ENCODE measurements at regions not wholly inside any gene's neighbourhood (a gene's known extent, or its start where the extent isn't known, plus 50 kb on each side); places are given as distances from the start of the nearest gene placed in this dataset.

DNA sequence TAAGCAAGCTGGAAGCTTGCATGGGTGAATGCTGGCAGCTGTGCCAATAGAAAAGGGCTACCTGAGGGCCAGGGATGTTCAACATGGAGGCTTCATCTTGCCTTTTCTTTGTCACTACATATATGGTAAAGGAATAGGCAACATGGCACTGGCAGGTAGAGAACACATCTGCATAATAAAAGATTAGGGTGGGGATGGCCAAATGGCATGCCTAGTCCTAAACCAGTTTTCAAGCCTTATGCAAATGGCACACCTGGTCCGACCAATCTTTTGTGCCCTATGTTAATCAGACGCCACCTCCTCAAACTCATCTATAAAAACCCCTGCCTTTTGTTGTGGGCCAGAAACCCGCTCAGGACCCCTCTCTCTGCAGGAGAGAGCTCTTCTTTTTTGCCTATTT is 216.8 kb upstream of the PROK2 start:
- DNase-seq: no peak

DNA sequence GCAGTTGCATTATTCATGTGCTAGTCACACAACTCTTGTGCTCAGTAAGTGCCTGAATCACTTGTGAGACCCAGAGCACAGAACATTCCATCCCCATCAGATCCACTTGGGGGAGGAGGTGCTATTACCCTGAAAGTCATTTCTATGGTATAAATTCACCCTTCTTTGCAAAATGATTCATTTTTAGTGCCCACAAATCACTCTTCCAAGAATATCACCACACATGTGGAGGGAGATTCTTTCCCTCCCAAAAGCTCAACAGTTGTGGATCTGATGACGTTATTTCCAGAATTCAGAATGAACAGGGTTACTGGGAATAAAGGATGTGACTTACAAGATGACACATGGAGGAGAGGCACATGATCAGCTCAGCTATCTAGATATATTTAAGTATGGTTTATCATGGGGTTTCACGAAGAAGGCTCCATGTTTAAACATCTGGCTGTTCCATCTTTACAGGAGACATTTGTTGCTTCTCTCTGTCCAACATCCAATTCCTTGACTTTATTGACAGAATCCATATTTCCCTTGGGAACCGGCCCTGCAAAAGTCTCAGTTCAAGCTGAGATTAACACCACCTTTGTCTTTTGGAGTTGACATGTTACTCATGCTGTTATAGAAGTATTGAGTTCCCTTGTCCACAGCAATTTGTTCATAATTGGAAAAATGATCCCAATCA is 214.2 kb upstream of the PROK2 start:
- DNase-seq: no peak

DNA sequence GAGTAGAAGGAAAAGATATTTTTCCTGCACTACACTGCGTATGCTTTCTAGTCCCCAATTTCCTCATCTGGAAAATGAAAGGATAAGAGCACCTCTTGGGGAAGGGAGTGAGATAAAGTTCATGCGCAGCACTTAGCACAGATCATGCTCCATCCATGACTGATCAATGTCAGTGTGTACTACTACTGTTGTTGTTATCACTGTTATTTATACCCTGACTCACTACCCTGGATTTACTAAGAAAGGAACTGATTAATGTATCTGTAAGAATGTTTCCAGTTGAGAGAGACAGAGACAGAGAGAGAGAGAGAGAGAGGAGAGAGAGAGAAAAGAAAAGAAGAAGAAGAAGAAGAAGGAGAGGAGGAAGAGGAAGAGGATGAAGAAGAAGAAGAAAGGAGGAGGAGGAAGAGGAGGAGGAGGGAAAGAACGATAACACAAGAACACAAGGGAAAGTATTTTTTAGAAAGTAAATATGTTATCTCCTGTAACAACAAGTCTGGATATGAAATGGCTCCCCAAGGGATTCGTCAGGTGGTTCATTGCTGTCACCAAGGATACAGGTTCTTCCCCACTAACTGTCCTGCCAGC is 212.2 kb upstream of the PROK2 start:
- no peak for DNase-seq

DNA sequence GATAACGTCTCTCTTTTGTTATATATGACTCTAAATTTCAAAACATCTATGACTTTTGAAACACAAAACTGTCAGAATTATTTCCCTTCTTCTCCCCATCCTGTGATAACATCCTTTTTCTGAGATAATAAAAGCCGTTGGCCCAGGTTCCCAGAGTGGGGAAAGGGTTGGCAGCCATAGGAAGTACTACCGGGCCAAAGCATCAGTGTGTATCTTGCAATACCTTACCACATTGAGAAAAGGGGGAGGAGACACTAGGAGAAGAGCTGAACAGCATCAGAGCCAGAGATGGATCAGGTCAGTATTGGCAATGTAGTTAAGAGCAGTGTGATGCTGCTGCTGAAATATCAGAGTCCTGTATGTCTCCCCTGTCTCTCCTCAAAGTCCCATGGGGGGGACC is 210.0 kb upstream of the PROK2 start:
- peak; percentile 51 to 58 for DNase-seq

DNA sequence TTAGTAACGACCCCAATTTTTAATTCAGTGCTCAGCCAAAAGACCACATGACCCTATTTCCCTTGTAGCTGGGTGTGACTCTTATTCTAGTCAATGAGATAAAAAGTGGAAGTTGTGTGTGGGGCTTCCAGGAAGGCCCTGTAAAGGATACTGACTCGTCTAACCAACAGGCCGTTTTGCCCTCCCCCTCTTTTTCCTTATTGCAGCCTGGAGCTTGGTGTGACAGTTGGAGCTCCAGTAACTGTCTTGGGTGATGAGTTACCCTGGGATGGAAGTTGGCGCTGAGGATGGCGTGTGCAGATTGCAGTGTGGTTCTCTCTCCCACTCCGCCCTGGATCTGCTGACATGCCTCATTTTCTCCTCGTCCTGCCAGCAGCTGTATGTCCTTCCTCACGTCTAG is 209.3 kb upstream of the PROK2 start:
- DNase-seq: peak; percentile 69 to 72

DNA sequence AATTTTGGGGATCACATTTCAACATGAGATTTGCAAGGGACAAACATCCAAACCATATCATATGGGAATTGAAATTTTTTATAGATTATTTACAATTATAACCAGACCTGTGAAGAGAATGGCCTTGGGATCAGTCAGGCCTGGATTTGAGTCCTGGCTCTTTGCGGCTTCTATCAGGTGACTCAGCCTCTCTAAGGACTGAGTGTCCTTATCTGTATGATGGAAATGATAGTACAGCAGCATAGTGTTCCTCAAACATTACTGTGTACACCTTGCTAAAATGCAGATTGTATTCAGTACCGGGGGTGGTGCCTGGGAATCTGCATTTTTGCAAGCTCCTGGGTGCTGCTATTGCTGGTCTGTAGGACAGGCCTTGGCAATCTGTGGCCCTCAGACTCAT is 206.7 kb upstream of the PROK2 start:
- DNase-seq: no peak

DNA sequence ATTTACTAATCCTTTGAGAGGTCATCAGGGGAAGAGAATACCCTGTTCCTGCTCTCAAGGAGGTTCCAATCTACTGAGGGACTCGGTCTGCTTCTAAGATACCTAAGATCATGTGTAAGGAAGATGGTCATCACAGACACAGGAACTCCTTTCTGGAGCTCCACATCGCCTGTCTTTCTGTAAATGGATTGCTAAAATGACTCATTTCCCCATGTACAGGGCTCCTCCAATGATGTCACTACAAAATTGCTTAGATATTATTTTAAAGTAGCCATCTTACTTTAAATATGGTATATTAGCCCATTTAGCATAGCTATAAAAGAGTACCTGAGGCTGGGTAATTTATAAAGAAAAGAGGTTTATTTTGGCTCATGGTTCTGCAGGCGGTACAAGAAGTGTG is 206.1 kb upstream of the PROK2 start:
- no peak for DNase-seq

DNA sequence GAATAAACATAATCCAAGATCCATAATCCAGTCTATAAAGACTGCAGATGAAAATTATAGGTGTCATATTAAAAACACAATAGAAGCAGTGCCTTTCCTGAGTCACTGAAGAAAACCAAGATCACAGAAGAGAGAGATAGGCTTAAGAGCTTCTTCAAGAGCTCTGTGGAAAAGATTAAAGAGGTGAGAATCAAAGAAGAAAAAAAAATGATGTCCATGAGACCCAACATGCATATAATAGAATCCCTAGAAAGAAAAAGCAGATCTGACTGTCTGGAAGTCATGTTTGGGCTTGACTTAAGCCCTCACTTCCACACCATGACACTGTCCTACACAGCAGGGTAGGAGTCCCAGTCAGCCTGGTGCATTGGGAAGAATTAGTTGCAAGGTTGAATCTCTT is 205.6 kb upstream of the PROK2 start:
- DNase-seq: no peak

DNA sequence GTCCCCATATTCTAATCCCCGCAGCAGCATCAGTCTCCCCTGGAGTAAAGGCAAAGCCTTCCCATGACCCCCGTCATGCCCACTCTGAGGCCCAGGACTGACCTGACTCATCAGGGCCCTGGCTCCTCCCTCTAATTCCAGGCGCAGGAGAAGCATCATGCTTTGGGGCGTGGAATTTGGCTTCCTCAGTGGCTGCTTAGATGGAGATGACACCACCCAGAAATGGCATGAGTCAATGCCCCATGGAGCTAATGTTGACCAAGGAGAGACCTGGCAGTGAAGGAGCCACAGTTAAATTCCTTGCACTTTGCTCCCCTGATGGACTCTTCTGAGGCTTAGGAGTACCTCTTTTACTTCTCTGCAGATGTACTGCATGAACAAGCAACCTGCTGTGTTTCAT is 204.2 kb upstream of the PROK2 start:
- peak in 1 of 2 donors; percentile 56 for DNase-seq

DNA sequence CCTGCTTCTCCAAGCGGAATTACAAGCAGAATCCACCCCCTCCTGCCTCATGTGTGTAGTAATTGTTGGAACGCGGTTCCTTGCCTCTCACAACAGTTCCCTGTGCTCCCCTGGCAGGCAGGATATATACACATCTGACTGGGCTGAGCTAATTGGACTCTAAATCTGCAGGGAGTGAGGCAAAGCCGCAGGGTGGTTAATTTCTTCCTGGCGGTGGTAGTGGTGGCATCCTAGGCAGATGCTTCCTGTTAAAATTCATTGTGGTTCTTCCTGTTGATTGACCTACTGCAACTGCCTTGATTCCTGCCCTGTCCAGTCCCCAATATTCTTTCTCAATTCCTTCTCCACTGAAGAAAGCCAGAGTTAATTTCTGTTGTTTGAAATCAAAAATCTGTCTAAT is 202.9 kb upstream of the PROK2 start:
- peak in 1 of 2 donors; percentile 20 for DNase-seq

DNA sequence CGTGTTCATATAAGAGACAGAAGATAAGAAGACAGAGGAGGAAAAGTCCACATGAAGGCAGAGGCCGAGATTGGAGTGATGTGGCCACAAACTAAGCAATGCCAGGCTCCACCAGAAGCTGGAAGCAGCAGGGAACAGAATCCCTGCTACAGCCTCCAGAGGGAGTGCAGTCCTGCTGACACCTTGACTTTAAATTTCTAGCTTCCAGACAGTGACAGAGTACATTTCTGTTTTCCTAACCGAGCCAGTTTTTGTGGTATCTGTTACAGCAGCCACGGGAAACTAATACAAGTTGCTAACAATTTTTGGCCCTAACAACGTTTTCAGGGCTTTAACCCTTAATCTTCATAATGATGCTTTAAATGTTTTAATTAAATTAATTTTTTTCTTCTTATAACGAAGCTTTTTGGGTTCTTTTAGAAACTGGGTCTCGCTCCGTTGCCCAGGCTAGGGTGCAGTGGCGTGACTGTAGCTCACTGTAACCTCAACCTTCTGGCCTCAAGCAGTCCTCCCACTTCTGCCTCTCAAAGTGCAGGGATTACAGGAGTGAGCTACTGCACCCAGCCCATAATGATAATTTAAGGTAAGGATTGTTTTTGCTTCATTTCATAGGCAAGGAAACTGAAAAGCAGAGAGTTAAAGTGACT is 202.3 kb upstream of the PROK2 start:
- DNase-seq: no peak

DNA sequence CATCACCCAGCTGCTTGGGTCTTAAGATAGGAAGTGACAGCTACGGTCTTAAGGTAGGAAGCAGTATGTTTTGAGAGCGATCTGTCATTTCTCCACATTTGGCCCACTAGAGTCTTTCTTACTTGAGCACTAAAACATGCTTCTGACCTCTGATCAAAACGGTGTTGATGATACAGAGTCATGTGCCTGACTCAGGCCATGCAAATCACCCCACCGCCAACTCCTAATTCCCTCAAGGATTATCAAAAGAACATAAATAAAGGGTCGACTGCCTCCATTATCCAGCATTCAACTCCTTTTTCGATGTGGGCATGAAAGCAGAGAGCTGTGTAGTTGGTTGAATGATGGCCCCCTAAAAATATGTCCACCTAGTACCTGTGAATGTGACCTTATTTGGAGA is 201.7 kb upstream of the PROK2 start:
- DNase-seq: no peak

DNA sequence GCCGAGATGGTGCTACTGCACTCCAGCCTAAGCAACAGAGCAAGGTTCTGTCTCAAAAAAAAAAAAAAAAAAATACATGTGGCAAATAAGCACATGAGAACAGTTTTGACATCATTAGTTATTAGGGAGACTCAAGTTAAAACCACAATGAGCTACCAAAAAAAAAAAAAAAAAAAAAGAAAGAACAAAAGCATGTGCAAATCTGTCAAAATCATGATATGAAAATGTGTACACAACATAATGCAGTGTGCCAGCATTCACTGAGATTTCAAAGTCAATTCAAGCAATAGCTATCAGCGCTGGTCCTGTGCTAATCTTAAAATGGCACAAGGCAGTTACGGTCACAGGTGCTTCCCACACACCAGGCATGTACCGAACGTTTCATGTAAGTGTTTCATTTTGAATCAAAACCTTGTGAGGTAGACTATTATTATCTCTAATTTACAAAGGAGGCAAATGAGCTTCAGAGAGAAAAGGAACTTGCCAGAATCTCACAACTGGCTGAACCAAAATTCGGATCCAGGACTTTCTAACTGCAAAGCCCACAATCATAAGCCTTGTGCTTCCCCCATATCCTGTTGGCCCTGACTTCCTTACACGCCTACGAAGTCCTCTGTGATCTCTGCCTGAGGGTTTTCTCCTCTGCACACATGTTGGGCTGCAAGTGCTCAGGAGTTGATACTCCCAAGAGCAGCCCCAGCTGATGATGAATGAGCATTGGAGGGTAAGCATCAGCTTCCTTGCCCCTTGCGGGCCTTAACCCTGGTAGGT is 200.1 kb upstream of the PROK2 start:
- DNase-seq: peak; percentile 63 to 89

DNA sequence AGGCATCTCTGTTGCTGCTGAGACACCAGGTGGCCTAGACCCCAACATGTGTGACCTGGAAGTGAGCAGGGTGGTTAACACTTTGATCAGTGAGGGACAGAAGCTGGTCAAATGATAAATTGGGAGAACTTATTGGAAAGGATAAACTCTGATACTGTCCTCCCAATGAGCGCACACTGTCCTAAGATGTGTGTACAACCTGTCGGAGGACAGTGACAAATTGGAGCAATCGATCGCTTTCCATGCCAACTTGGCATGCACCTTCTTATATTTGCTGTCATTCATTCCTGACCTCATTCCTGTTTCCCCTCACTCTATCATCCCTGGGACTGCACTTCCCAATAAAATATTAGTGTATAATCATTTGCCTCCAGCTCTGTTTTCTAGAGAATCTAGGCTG is 198.7 kb upstream of the PROK2 start:
- DNase-seq: no peak

DNA sequence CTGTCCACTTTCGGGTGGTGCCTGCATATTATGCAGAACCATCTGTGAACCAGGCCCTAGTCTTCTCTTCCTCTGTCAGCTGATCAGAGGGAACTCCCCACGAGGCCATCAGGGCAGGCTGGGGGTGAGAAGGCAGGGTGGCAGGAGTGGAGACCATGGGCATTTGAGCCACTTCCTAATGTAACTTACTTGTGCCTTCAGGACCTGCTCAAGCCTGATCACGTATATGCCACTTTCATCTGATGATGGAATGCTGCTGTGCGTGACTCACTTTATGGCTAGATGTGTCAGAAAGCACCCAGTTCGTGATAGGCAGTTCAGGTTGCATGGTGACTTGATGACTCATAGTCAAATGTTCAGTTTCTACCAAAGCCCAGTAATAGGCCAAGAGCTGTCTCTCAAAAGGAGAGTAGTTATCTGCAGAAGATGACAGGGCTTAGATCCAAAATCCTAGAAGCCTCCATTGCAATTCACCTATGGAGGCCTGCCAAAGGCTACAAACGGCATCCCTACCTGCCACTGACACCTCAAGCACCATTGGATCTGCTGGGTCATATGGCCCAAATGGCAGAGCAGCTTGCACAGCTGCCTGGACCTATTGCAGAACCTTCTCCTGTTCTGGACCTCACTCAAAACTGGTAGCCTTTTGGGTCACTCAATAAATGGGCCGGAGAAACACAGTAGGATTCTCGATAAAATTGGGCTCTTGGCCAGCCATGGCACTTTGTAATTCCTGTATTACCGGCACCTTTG is 197.7 kb upstream of the PROK2 start:
- DNase-seq: peak; percentile 84 to 96

DNA sequence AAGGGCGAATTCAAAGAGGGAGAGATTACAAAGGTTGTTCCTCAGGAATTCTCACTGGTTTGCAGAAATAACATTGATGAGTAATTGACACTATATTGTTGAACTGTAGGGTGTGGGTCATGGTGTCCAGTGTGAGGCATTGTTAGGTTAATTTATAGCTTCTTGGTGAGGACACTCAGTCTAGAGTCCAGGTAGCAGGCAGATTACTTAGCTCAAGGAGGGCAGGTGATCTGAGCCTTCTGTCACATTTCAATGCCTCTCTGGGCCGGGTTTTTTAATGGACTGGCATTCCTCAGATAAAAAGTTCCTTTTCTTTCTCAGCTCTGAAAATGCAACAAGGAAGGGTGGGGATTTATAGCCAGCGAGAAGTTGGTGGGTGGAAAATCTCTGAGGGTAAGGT is 194.2 kb upstream of the PROK2 start:
- no peak for DNase-seq

DNA sequence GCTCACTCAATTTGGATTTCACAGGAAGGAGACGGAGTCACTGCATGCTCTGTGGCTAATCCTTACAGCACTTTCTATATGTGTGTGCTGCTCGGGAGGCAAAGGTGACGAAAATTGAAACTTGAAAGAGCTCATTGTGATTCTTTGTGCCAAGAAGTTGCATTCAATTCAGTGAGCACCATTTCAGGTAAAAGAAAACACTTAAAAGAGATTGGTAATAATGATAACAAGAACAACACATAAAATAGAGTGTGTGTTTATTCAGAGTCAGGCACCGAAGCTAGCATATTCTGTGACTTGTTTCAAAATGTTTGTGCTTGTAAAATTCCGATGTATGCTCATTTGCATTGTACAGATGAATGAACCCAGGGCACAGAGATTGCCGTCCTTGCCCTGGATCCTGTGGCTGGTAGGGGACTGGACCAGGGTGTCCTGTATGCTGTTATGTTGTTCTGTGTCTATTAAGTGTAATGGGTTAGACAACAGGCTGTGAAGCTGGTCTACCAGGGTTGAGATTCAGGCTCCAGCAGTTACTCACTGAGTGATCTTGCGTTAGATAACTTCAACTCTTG is 193.3 kb upstream of the PROK2 start:
- DNase-seq: no peak

DNA sequence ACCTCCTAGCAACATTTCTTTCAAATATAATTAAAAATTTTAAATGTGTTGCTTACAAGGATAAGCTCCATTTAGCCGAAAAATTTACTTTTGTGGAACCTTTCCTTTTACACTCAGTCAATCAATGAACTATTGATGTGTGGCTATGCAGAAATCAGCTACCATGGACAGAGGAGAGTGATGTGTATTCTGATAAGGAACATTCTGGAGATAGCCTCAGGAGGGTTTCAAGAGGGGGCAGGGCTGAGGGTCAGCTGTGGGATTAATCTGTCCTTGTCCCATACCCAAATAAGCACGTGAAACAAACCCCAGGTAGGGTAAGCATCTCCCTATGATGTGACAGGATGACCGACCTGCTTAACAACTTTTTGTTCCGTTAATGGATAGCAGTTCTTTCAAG is 192.6 kb upstream of the PROK2 start:
- DNase-seq: no peak

DNA sequence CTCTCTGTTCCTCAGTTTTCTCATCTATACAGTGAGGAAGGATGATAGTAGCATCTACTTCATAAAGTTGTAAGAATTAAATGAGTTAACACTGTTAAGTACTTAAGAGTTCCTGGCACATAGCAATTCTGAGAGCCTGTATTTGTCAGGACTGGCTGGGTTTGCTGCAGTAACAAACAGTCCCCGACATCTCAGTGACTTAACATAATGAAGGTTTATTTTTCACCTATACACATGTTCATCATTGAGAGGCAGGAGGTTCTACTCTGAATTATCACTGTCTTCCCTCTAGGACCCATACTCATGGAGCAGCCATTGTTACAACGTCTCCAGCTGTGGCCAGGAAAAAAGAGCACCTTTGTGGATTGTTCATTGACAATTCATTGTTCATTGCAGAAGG is 190.6 kb upstream of the PROK2 start:
- DNase-seq: no peak

DNA sequence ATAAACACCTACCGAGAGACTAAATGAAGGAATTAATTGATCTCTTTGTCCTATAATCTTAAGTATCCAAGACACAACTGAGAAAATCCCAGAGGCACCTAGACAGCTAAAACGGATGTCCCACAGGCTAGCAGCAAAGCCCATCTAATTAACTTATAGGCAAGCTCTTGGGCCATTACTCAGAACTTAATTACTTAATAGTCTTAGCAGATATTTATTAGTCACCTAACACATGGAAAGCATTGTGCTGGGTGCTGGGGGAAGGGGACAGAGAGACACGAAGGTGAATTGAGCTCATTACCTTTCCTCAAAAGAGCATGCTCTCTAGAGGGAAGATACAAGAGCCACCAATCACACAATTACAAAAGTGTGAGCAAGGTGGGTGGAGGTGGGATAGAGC is 189.8 kb upstream of the PROK2 start:
- DNase-seq: no peak

DNA sequence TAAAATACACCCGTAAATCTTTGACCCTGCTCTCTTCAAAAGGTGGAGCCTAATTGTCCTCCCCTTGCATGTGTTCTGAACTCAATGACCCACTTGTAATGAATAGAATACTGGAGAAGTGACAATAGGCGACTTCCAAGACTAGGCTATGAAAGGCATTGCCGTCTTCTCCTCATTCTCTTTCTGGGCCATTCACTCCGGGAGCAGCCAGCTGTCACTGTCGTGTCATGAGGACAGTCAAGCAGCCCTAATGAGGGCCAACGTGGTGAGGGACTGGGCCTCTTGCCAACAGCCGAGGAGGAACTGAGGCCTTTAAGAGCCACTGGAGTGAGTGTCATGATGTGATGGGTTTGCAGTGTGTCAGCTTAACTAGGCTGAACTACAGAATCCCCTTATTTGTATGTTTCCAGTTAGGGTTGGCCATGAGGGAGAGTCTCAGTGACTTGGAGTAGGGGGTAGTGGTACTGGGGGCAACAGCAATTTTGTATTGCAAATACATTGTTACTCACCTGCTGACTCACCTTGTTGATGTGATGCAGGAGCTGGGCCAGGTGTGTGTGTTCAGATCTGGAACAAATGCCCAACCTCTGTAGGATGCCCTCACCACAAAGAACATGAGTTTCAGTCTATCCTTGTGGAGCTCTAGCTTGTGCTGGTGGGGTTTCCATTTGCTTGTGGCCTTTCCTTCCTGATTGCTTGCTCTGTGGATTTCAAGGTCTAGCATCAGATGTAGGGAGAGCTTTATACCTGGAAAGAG is 188.5 kb upstream of the PROK2 start:
- DNase-seq: peak; percentile 65 to 72

DNA sequence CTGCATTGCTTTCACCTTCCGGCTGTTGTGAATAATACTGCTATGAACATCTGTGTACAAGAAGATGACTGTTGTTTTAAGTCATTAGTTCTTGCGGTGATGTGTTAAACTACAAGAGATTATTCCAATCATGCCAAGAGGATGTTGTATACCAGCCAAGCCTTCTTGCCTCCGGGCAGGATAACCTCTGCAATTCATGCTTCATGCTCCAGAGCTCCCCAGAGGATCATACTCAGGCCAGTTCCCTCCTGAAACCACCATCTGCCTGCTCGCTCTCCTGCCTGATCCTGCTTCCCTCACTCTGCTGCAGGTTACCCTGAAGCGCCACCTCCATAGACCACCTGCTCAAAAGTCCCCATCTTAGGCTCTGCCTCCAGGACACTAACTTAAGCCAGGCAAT is 187.1 kb upstream of the PROK2 start:
- DNase-seq: no peak
